GM23338 (cell line): ENCODE measurements at regions not wholly inside any gene's neighbourhood (a gene's known extent, or its start where the extent isn't known, plus 50 kb on each side); places are given as distances from the start of the nearest gene placed in this dataset.

Experiments
- CREB1 ChIP-seq: fragments of 250-450 bp; sonication (Bioruptor Pico); IDR thresholded peaks from 2 replicates; pipeline ENCODE4 v1.5.0; 2020; ENCODE audit warnings: low read depth, mild to moderate bottlenecking, moderate library complexity
- ETS1 ChIP-seq: IDR thresholded peaks from 2 replicates; pipeline ENCODE4 v1.6.1; 2016; ENCODE audit warnings: antibody characterized with exemption
- EZH2 ChIP-seq: fragments of 200-600 bp; sonication (generic); IDR thresholded peaks from one replicate; pipeline ENCODE4 v1.8.0; 2017; ENCODE audit warnings: antibody characterized with exemption, mild to moderate bottlenecking, low read depth; ENCODE audit not compliant: unreplicated experiment
- EZH2phosphoT487 ChIP-seq: fragments of 200-600 bp; sonication (generic); IDR thresholded peaks from one replicate; pipeline ENCODE4 v1.8.1; 2018; ENCODE audit warnings: antibody characterized with exemption; ENCODE audit not compliant: unreplicated experiment
- JUNB ChIP-seq: IDR thresholded peaks from one replicate; pipeline ENCODE4 v1.6.1; 2016; ENCODE audit warnings: antibody characterized with exemption; ENCODE audit not compliant: unreplicated experiment
- NANOG ChIP-seq: IDR thresholded peaks from 2 replicates; pipeline ENCODE4 v1.6.1; 2016; ENCODE audit warnings: antibody characterized with exemption, borderline replicate concordance
- POLR2AphosphoS5 ChIP-seq: IDR thresholded peaks from 2 replicates; pipeline ENCODE4 v1.6.1; 2016; ENCODE audit warnings: antibody characterized with exemption, low read depth
- REST ChIP-seq: IDR thresholded peaks from one replicate; pipeline ENCODE4 v1.6.1; 2018; ENCODE audit warnings: antibody characterized with exemption; ENCODE audit not compliant: unreplicated experiment
- STAT1 ChIP-seq: IDR thresholded peaks from one replicate; pipeline ENCODE4 v1.6.1; 2016; ENCODE audit warnings: antibody characterized with exemption; ENCODE audit not compliant: unreplicated experiment
- ZNF114 ChIP-seq: fragments of 250-450 bp; sonication (Bioruptor Pico); IDR thresholded peaks from 2 replicates; pipeline ENCODE4 v1.5.0; 2020; ENCODE audit warnings: mild to moderate bottlenecking, moderate library complexity
- ZNF331 ChIP-seq: fragments of 250-450 bp; sonication (Bioruptor Pico); IDR thresholded peaks from 2 replicates; pipeline ENCODE4 v1.5.0; 2020; ENCODE audit warnings: low read depth, mild to moderate bottlenecking, moderate library complexity
- ZNF462 ChIP-seq: fragments of 250-450 bp; sonication (Bioruptor Pico); IDR thresholded peaks from 2 replicates; pipeline ENCODE4 v1.5.0; 2020; ENCODE audit warnings: mild to moderate bottlenecking, moderate library complexity
- TF ChIP-seq, protein P1 (sequence below), 2 experiments: fragments of 200-600 bp in 1 of 2; sonication (generic) in 1 of 2; conservative IDR thresholded peaks; 2 replicates each; pipeline versions ENCODE4 v1.5.1 to v1.6.1; 2016 to 2017; ENCODE audit warnings: antibody characterized with exemption in 2 of 2, low read depth in 2 of 2, mild to moderate bottlenecking in 2 of 2, moderate library complexity in 1 of 2

DNA sequence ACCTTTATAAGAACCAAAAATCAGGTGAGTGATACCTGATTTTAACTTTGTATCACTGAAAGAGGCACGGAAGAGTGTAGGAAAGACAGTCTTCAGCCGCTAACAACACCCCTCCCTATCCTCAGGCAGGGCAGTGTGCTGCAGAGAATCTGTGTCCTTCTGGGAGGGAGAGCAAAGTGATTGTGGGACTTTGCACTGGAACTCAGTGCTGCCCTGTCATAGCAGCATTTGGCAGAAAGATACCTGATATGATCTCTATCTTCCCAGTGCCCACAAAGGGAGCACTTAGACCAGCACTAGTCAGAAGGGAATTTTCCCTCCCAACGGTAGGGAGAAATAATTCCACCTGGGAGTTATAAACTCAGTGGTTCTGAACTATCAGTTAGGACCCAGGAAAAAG, 139.0 kb downstream of the FMR1NB start:
- TF ChIP-seq, protein P1, sequence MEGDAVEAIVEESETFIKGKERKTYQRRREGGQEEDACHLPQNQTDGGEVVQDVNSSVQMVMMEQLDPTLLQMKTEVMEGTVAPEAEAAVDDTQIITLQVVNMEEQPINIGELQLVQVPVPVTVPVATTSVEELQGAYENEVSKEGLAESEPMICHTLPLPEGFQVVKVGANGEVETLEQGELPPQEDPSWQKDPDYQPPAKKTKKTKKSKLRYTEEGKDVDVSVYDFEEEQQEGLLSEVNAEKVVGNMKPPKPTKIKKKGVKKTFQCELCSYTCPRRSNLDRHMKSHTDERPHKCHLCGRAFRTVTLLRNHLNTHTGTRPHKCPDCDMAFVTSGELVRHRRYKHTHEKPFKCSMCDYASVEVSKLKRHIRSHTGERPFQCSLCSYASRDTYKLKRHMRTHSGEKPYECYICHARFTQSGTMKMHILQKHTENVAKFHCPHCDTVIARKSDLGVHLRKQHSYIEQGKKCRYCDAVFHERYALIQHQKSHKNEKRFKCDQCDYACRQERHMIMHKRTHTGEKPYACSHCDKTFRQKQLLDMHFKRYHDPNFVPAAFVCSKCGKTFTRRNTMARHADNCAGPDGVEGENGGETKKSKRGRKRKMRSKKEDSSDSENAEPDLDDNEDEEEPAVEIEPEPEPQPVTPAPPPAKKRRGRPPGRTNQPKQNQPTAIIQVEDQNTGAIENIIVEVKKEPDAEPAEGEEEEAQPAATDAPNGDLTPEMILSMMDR (conservative IDR thresholded peaks at IDR 0.05; ENCODE audit: low read depth in 2 of 2), result no peak
- TF ChIP-seq JUNB, result no peak
- no peak for TF ChIP-seq REST
- TF ChIP-seq POLR2AphosphoS5, result no peak
- no peak for TF ChIP-seq EZH2
- no peak for TF ChIP-seq EZH2phosphoT487
- TF ChIP-seq CREB1, result no peak
- no peak for TF ChIP-seq ZNF114 (CRISPR knock-in tag)
- TF ChIP-seq NANOG, result no peak
- TF ChIP-seq ZNF462 (CRISPR knock-in tag), result no peak
- TF ChIP-seq ETS1, result no peak
- TF ChIP-seq ZNF331, result no peak
- TF ChIP-seq STAT1, result no peak
